K562 (cell line): ENCODE measurements at regions not wholly inside any gene's neighbourhood (a gene's known extent, or its start where the extent isn't known, plus 50 kb on each side); places are given as distances from the start of the nearest gene placed in this dataset.
A peak's percentile ranks its signal among the peaks of the same experiment; 100 is the strongest.

Experiments
- ATAC-seq: fragments of 200-7000 bp; cut with Tn5 transposase; 3 replicates; pipeline ENCODE4 v1.9.1; 2020; ENCODE audit warnings: moderate library complexity
- BruUV-seq: library from RNA; stranded (reverse); fragments of 400-500 nt; replicated peaks from 2 replicates; lab custom pipeline; 2021; lab: Mats Ljungman, UMichigan
- CTCF ChIA-PET: fragments of 300-600 bp; formaldehyde crosslinking; extraction: SDS; loops from one replicate; lab custom pipeline; 2021; ENCODE audit warnings: low intra/inter-chr PET ratio; lab: Yijun Ruan, JAX
- POLR2A ChIA-PET: fragments of 300-600, 350-650 bp; sonication (Branson Sonifier 250); formaldehyde crosslinking; extraction: SDS; loops from one replicate; lab custom pipeline; 2021; ENCODE audit warnings: antibody characterized with exemption, inconsistent platforms; lab: Yijun Ruan, JAX
- DNase-seq, 4 experiments: peaks; one replicate each; pipeline versions ENCODE4 v3.0.0 to v3.0.0-alpha.2; 2011 to 2018; ENCODE audit warnings: low spot score in 3 of 4, mixed read lengths in 3 of 4; ENCODE audit errors: extremely low read depth in 1 of 4
- FAIRE-seq: peaks from 2 replicates; lab custom pipeline; 2011; peaks lifted over from hg19 to GRCh38; lab: Jason Lieb, UNC
- H2AFZ ChIP-seq: 2 replicates; pipeline ENCODE4 v1.6.0; 2011; ENCODE audit warnings: low read depth, low read length, control low read depth, inconsistent platforms
- H3K27ac ChIP-seq: fragments of 200-600 bp; 3 replicates; pipeline ENCODE4 v1.8.0; 2011; ENCODE audit warnings: low read depth, mild to moderate bottlenecking, control low read depth, inconsistent platforms, low read length, moderate library complexity, mixed read lengths; ENCODE audit errors: extremely low read depth
- H3K27me3 ChIP-seq, 2 experiments: fragments of 300-600 bp in 1 of 2; 2 replicates in 1 of 2; 3 replicates in 1 of 2; pipeline versions ENCODE4 v1.6.0 to v1.8.0; 2011; ENCODE audit warnings: inconsistent platforms in 2 of 2, low read length in 2 of 2, mild to moderate bottlenecking in 1 of 2, mixed read lengths in 1 of 2, moderate library complexity in 1 of 2; ENCODE audit not compliant: control insufficient read depth in 2 of 2, insufficient read depth in 2 of 2
- H3K36me3 ChIP-seq: fragments of 300-600 bp; 3 replicates; pipeline ENCODE4 v1.8.0; 2011; ENCODE audit warnings: mild to moderate bottlenecking, low read length, inconsistent platforms; ENCODE audit not compliant: control insufficient read depth, insufficient read depth
- H3K4me1 ChIP-seq, 2 experiments: fragments of 200-600 bp in 1 of 2; replicated peaks in 1 of 2; 2 replicates in 1 of 2; 3 replicates in 1 of 2; pipeline versions ENCODE4 v1.5.1 to v1.8.0; 2011; ENCODE audit warnings: inconsistent platforms in 2 of 2, low read length in 2 of 2, mild to moderate bottlenecking in 1 of 2, mixed read lengths in 1 of 2, moderate library complexity in 1 of 2; ENCODE audit not compliant: control insufficient read depth in 2 of 2, insufficient read depth in 2 of 2
- H3K4me2 ChIP-seq: 2 replicates; pipeline ENCODE4 v1.6.1; 2011; ENCODE audit warnings: low read length, control low read depth, inconsistent platforms, mixed read lengths; ENCODE audit not compliant: insufficient read depth
- H3K4me3 ChIP-seq: fragments of 200-600 bp; sonication (generic), shearing (Covaris generic); 2 replicates; pipeline ENCODE4 v1.5.1; 2016; ENCODE audit warnings: control low read depth, inconsistent platforms
- H3K79me2 ChIP-seq: fragments of 200-600 bp; 3 replicates; pipeline ENCODE4 v1.8.0; 2011; ENCODE audit warnings: low read length, inconsistent platforms; ENCODE audit not compliant: control insufficient read depth, insufficient read depth
- H3K9ac ChIP-seq, 2 experiments: 2 replicates each; pipeline versions ENCODE4 v1.6.0 to v1.6.1; 2011; ENCODE audit warnings: low read depth in 2 of 2, low read length in 2 of 2, control low read depth in 1 of 2, inconsistent platforms in 1 of 2, mild to moderate bottlenecking in 1 of 2, mixed read lengths in 1 of 2; ENCODE audit not compliant: insufficient read depth in 1 of 2
- H3K9me1 ChIP-seq: one replicate; pipeline ENCODE4 v1.6.0; 2011; ENCODE audit warnings: inconsistent platforms, mild to moderate bottlenecking, low read length, moderate library complexity; ENCODE audit not compliant: control insufficient read depth, insufficient read depth
- H3K9me3 ChIP-seq: replicated peaks from 2 replicates; pipeline ENCODE4 v1.5.1; 2011; ENCODE audit warnings: low read depth, low read length, inconsistent platforms; ENCODE audit not compliant: control insufficient read depth, insufficient read depth
- H4K20me1 ChIP-seq: replicated peaks from 2 replicates; pipeline ENCODE4 v1.6.1; 2011; ENCODE audit warnings: low read length, inconsistent platforms, mixed read lengths; ENCODE audit not compliant: control insufficient read depth, insufficient read depth
- FOXJ3 ChIP-seq: sonication (generic); formaldehyde crosslinking; IDR thresholded peaks from 2 replicates; pipeline ENCODE4 v1.4.0; 2020; ENCODE audit warnings: mild to moderate bottlenecking, missing genetic modification reagents
- LEF1 ChIP-seq: fragments of 450-650 bp; IDR thresholded peaks from 2 replicates; pipeline ENCODE4 v1.6.1; 2016; ENCODE audit warnings: mild to moderate bottlenecking
- NFIC ChIP-seq: fragments of 450-650 bp; IDR thresholded peaks from 2 replicates; pipeline ENCODE4 v1.6.1; 2017; ENCODE audit warnings: mild to moderate bottlenecking, inconsistent platforms
- NONO ChIP-seq, 2 experiments: fragments of 200-400 bp in 1 of 2; fragments of 450-650 bp in 1 of 2; formaldehyde crosslinking in 1 of 2; IDR thresholded peaks; 2 replicates each; pipeline ENCODE4 v1.6.1; 2017; ENCODE audit warnings: low read depth in 2 of 2, mild to moderate bottlenecking in 2 of 2, moderate library complexity in 2 of 2, low read length in 1 of 2
- RBM17 ChIP-seq: fragments of 200-400 bp; formaldehyde crosslinking; IDR thresholded peaks from 2 replicates; pipeline ENCODE4 v1.6.1; 2017; ENCODE audit warnings: low read depth, mild to moderate bottlenecking, low read length, borderline replicate concordance
- SRSF1 ChIP-seq: fragments of 200-400 bp; formaldehyde crosslinking; IDR thresholded peaks from 2 replicates; pipeline ENCODE4 v1.6.1; 2017; ENCODE audit warnings: mild to moderate bottlenecking, low read depth, low read length, moderate library complexity
- SRSF9 ChIP-seq: fragments of 200-400 bp; formaldehyde crosslinking; IDR thresholded peaks from 2 replicates; pipeline ENCODE4 v1.6.1; 2017; ENCODE audit warnings: low read depth, low read length, borderline replicate concordance
- TBL1XR1 ChIP-seq, 2 experiments: IDR thresholded peaks; 2 replicates each; pipeline ENCODE4 v1.6.1; 2012; ENCODE audit warnings: improper control_type of control experiment in 2 of 2, low read length in 2 of 2, mild to moderate bottlenecking in 1 of 2
- THRAP3 ChIP-seq: fragments of 450-650 bp; IDR thresholded peaks from 2 replicates; pipeline ENCODE4 v1.6.1; 2016; ENCODE audit warnings: mild to moderate bottlenecking, inconsistent platforms, borderline replicate concordance
- ZBTB7A ChIP-seq: IDR thresholded peaks from 2 replicates; pipeline ENCODE4 v1.6.1; 2011; ENCODE audit warnings: low read depth, mild to moderate bottlenecking, low read length, moderate library complexity, borderline replicate concordance; ENCODE audit not compliant: control insufficient read depth
- WGBS: fragments of 100-300 bp; shearing (Covaris generic); methylation state at CpG from one replicate; pipeline ENCODE4 v1.1.6; 2016; ENCODE audit warnings: low coverage, mixed read lengths; ENCODE audit not compliant: insufficient coverage; ENCODE audit errors: missing lambda C conversion rate; 5-methylcytosine and 5-hydroxymethylcytosine counted together
- in situ Hi-C: fragments of 300-500 bp; cut with MboI; formaldehyde crosslinking; loops from 4 replicates; pipeline ENCODE4 v1.15.0; 2018; ENCODE audit warnings: inconsistent platforms, mixed read lengths
- intact Hi-C: fragments of 100-400 bp; cut with micrococcal nuclease; formaldehyde crosslinking; loops from 2 replicates; pipeline ENCODE4 v1.14.2; 2022
- TF ChIP-seq, protein P1 (sequence below), 2 experiments: fragments of 450-650 bp in 1 of 2; sonication (generic) in 1 of 2; formaldehyde crosslinking in 1 of 2; IDR thresholded peaks in 1 of 2; conservative IDR thresholded peaks in 1 of 2; 2 replicates each; pipeline versions ENCODE4 v1.6.1 to v1.8.1; 2016 to 2023; ENCODE audit warnings: mild to moderate bottlenecking in 2 of 2, moderate library complexity in 2 of 2, inconsistent platforms in 1 of 2, missing genetic modification reagents in 1 of 2
- TF ChIP-seq, protein P2 (sequence below): fragments of 250-450 bp; sonication (Bioruptor Pico); IDR thresholded peaks from 2 replicates; pipeline ENCODE4 v1.9.0; 2021; ENCODE audit warnings: mild to moderate bottlenecking, inconsistent platforms
- TF ChIP-seq, protein P3 (sequence below), 2 experiments: fragments of 250-450 bp in 1 of 2; fragments of 450-650 bp in 1 of 2; sonication (Bioruptor Pico) in 1 of 2; IDR thresholded peaks; 2 replicates each; pipeline versions ENCODE4 v1.6.1 to v1.8.0; 2016 to 2021; ENCODE audit warnings: mild to moderate bottlenecking in 2 of 2, moderate library complexity in 2 of 2, missing compliant biosample characterization in 1 of 2, missing genetic modification characterization in 1 of 2

DNA sequence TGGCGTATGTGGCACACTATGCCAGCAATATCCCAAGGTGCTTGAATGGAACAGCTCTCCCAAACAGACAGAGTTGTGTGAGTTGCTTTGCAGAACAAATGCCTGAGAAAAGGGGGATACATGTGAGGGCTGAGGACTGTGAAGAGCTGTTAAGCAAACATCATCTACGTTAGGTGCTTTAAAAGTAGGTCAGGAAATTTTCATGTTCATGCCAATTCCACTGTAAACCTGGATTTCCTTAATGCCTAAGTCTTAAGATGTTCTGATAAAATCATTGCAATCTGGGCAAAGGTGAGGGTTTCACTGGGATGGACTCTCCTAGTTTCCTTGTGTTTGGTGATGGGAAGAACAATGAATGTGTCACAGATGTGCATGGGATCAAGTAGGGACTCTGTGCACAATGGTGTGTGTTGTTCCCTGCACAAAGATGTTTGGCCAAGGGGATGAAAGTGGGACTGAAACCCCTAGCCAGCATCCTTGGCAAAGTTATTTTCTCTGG lies 227.9 kb downstream of the KTN1 start (continued):
- TF ChIP-seq, protein P1, sequence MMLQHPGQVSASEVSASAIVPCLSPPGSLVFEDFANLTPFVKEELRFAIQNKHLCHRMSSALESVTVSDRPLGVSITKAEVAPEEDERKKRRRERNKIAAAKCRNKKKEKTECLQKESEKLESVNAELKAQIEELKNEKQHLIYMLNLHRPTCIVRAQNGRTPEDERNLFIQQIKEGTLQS (IDR thresholded peaks at IDR 0.05) = no peak
- TF ChIP-seq, protein P1 (CRISPR knock-in tag; conservative IDR thresholded peaks at IDR 0.05) = no peak
- no peak for TF ChIP-seq THRAP3
- no peak for TF ChIP-seq RBM17
- no peak for TF ChIP-seq TBL1XR1 (IDR thresholded peaks at IDR 0.05; ENCODE audit: low read length in 2 of 2)
- no peak for TF ChIP-seq LEF1
- no peak for TF ChIP-seq NFIC

DNA sequence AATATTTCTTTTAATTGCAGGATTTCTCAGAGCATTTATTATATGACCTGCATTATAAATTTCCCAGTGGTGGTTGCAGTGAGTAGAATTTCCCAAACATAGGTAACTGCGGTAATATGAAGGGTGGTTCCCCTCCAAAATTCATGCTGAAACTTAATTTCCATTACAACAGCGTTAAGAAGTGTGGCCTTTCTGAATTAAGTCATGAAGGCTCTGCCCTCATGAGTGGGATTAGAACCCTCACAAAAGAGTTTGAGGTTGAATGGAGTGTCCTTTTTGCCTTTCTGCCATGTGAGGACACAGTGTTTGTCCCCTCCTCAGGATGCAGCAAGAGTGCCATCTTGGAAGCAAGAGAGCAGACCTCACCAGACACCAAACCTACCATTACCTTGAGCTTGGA lies 233.6 kb downstream of the KTN1 start:
- Histone ChIP-seq H3K4me1 (peaks cover 0 to 17% of the 10 kb centered on the region in 2 experiments; a peak in 3 of 5 replicates), H4K20me1 (no peaks in the 10 kb centered on the region), H3K9me1 (no peaks in the 10 kb centered on the region), H3K36me3 (no peaks in the 10 kb centered on the region), H3K9me3 (no peaks in the 10 kb centered on the region; the same call in 1 of the 2 replicates), H3K79me2 (no peaks in the 10 kb centered on the region), H2AFZ (no peak overlapping the region), H3K27ac (peak overlapping the region; percentile 53; the same call in 1 of the 3 replicates), H3K4me2 (0 out of 2 replicates have a peak overlapping the region, but pooled peaks have one; percentile 5), H3K27me3 (no peaks in the 10 kb centered on the region), H3K4me3 (no peak overlapping the region), H3K9ac (no peak overlapping the region)
- BruUV-seq = no TSS peak
- intact Hi-C loops (no loop called here), in situ Hi-C loops (no loop called here)
- no peak for ATAC-seq
- no peak for DNase-seq
- WGBS = 29% methylated on average over 2 of the region's 2 CpGs
- POLR2A ChIA-PET = interaction anchor here (0.8 kb wide), 1 partner anchor 360 kb away, joined by 4 read pairs; no protein-coding TSS in a partner anchor
- FAIRE-seq = no peak
- CTCF ChIA-PET = no interaction called here
- no peak for TF ChIP-seq NONO (IDR thresholded peaks at IDR 0.05; ENCODE audit: low read depth in 2 of 2, low read length in 1 of 2)
- TF ChIP-seq ZBTB7A = no peak
- TF ChIP-seq SRSF1 = no peak
- TF ChIP-seq FOXJ3 (CRISPR knock-in tag) = no peak
- no peak for TF ChIP-seq SRSF9
- TF ChIP-seq, protein P2, sequence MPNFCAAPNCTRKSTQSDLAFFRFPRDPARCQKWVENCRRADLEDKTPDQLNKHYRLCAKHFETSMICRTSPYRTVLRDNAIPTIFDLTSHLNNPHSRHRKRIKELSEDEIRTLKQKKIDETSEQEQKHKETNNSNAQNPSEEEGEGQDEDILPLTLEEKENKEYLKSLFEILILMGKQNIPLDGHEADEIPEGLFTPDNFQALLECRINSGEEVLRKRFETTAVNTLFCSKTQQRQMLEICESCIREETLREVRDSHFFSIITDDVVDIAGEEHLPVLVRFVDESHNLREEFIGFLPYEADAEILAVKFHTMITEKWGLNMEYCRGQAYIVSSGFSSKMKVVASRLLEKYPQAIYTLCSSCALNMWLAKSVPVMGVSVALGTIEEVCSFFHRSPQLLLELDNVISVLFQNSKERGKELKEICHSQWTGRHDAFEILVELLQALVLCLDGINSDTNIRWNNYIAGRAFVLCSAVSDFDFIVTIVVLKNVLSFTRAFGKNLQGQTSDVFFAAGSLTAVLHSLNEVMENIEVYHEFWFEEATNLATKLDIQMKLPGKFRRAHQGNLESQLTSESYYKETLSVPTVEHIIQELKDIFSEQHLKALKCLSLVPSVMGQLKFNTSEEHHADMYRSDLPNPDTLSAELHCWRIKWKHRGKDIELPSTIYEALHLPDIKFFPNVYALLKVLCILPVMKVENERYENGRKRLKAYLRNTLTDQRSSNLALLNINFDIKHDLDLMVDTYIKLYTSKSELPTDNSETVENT (CRISPR knock-in tag) = no peak
- TF ChIP-seq, protein P3, sequence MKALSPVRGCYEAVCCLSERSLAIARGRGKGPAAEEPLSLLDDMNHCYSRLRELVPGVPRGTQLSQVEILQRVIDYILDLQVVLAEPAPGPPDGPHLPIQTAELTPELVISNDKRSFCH (CRISPR knock-in tag; IDR thresholded peaks at IDR 0.05) = no peak
- TF ChIP-seq, protein P3 (tag; IDR thresholded peaks at IDR 0.05) = no peak
